ENCODE measurements at regions not wholly inside any gene's neighbourhood (a gene's known extent, or its start where the extent isn't known, plus 50 kb on each side); places are given as distances from the start of the nearest gene placed in this dataset.

DNA sequence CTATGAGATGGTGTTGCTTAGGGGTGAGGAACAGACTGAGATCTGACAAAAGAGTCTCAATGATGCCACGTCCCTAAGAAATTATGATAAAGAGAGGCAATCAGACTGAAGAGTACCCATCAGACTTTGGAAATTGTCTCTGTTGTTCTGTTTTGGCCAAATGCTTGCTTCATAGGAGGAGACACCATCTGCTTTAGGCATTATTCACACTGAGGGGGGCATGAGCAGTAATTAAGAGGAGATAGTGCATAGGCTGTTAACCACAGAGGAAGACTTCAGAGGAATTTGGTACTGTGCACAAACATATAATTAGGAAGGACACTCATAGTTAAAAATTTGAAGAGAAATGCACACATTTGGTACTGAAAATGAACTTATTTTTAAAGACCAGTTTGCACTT, 190.7 kb downstream of the FAM170A start:
- Histone ChIP-seq H3K36me3 (no peaks in the 10 kb centered on the region), H3K27me3 (no peaks in the 10 kb centered on the region), H3K4me3 (no peak overlapping the region), H3K4me1 (no peaks in the 10 kb centered on the region), H3K27ac (no peak overlapping the region), H3K9me3 (no peaks in the 10 kb centered on the region)
- DNase-seq, result no peak
- TF ChIP-seq, protein P1, sequence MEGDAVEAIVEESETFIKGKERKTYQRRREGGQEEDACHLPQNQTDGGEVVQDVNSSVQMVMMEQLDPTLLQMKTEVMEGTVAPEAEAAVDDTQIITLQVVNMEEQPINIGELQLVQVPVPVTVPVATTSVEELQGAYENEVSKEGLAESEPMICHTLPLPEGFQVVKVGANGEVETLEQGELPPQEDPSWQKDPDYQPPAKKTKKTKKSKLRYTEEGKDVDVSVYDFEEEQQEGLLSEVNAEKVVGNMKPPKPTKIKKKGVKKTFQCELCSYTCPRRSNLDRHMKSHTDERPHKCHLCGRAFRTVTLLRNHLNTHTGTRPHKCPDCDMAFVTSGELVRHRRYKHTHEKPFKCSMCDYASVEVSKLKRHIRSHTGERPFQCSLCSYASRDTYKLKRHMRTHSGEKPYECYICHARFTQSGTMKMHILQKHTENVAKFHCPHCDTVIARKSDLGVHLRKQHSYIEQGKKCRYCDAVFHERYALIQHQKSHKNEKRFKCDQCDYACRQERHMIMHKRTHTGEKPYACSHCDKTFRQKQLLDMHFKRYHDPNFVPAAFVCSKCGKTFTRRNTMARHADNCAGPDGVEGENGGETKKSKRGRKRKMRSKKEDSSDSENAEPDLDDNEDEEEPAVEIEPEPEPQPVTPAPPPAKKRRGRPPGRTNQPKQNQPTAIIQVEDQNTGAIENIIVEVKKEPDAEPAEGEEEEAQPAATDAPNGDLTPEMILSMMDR (IDR thresholded peaks at IDR 0.05), result no peak
- TF ChIP-seq POLR2A (IDR thresholded peaks at IDR 0.05), result no peak

DNA sequence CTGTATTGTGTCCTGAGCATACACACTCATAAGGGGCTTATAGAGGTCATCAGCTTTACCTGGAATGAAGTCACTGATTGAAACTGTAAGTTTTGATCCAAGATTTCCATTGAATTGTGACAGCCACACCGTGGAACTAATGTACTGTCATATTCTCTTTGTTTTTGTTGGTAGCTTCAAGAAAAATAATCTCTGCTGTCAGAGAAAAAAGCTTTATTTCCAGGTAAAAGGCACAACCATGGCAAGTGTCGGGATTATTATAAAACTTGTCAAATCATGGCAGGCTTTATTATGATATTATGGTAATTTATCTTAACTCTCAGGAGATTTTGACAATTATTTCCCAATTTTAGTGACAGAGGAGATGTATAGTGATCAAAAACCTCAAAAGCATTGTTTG, 191.2 kb downstream of the FAM170A start:
- no peak for TF ChIP-seq POLR2A (IDR thresholded peaks at IDR 0.05)
- Histone ChIP-seq H3K36me3 (no peaks in the 10 kb centered on the region), H3K27ac (no peak overlapping the region), H3K9me3 (no peaks in the 10 kb centered on the region), H3K4me3 (no peak overlapping the region), H3K27me3 (no peaks in the 10 kb centered on the region), H3K4me1 (no peaks in the 10 kb centered on the region)
- no peak for DNase-seq

DNA sequence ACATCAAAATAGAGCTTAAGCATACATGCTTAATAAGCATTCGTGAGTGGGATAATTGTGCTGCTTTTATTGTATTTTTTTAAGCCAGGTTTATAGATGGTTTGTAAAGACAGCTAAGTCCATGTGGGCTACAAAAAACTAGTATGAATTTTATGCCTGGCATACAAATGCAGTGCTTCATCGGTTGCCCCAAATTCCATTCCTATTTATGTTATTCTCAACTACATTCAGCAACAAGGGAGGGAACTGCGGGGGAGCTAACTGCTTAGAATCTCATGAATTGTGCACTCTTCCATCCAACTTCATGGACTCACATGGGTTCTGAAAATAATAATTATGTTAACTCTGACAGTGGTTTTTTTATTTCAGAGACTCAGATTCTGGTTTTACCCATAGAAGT, 199.2 kb downstream of the FAM170A start:
- H3K27me3 ChIP-seq, result no peaks in the 10 kb centered on the region
- no peak overlapping the region for H3K4me3 ChIP-seq
- H3K36me3 ChIP-seq, result no peaks in the 10 kb centered on the region
- no peak overlapping the region for H3K27ac ChIP-seq
- TF ChIP-seq, protein P1 (IDR thresholded peaks at IDR 0.05), result no peak
- no peak for TF ChIP-seq POLR2A (IDR thresholded peaks at IDR 0.05)
- no peaks in the 10 kb centered on the region for H3K9me3 ChIP-seq
- H3K4me1 ChIP-seq, result no peaks in the 10 kb centered on the region
- no peak for DNase-seq

DNA sequence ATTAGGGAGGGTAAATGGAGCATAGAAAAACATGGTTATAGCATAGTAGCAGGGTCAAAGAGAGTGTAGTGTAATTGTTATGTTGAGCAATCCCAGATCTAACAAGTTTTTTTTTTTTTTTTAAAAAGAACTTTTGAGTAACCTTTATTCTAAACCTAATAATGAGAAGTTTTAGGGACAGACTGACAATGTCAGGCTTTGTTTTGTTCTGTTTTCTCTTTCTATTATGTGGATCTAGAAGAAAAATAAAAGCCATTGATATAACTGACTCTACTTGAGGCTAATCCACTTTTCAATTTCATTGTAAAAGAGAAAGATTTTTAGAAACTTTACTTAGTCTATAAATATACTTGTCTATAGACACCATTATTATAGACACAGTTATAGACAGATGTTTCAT, 200.0 kb downstream of the FAM170A start:
- H3K27me3 ChIP-seq, result no peaks in the 10 kb centered on the region
- no peak overlapping the region for H3K27ac ChIP-seq
- DNase-seq, result no peak
- TF ChIP-seq, protein P1 (IDR thresholded peaks at IDR 0.05), result no peak
- TF ChIP-seq POLR2A (IDR thresholded peaks at IDR 0.05), result no peak
- H3K4me3 ChIP-seq, result no peak overlapping the region
- no peaks in the 10 kb centered on the region for H3K9me3 ChIP-seq
- no peaks in the 10 kb centered on the region for H3K4me1 ChIP-seq
- H3K36me3 ChIP-seq, result no peaks in the 10 kb centered on the region

DNA sequence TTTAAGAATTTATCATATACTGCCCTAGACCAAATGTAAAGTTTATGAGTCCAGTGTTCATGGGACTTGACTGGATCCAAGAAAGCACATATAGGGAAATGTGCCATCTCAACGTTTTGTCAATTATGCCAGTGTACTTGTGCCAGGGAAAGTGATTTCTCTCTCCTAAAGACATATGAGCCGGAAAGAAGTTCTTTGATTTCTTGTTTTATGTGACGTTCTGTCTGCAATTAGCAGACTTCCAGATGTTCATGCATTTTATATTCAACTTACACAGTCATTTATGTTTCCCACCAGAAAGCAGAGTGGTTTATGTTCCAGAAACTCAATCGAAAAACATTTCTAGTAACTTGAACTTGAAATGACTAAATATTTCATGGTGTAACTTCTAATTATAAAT, 203.8 kb downstream of the FAM170A start:
- Histone ChIP-seq H3K36me3 (no peaks in the 10 kb centered on the region), H3K4me3 (no peak overlapping the region), H3K4me1 (no peaks in the 10 kb centered on the region), H3K27ac (no peak overlapping the region), H3K27me3 (no peaks in the 10 kb centered on the region), H3K9me3 (no peaks in the 10 kb centered on the region)
- DNase-seq, result no peak
- TF ChIP-seq, protein P1 (IDR thresholded peaks at IDR 0.05), result no peak
- TF ChIP-seq POLR2A (IDR thresholded peaks at IDR 0.05), result no peak

DNA sequence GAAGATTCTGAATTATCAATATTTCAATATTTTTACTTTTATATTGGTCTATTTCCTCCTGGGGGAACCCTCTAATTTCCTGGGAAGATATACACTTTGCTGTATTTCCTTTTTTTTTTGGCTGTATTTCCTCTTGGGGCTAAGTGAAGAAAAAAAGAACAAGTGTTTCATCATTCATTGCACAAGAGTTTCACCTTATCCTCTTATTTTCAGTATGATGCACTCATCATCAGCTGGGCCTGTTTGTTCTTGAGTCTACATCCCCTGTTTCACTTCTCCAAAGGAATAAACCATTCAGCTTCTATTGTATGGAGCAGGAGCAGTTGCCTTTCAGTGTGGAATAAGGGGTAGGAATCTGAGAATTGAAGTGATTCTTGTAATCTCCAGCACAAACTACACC, 210.8 kb downstream of the FAM170A start:
- H3K27ac ChIP-seq, result no peak overlapping the region
- no peaks in the 10 kb centered on the region for H3K36me3 ChIP-seq
- no peak for TF ChIP-seq POLR2A (IDR thresholded peaks at IDR 0.05)
- TF ChIP-seq, protein P1 (IDR thresholded peaks at IDR 0.05), result no peak
- no peaks in the 10 kb centered on the region for H3K4me1 ChIP-seq
- DNase-seq, result no peak
- H3K4me3 ChIP-seq, result no peak overlapping the region
- H3K9me3 ChIP-seq, result no peaks in the 10 kb centered on the region
- H3K27me3 ChIP-seq, result no peaks in the 10 kb centered on the region
